A673 (cell line): ENCODE measurements at regions not wholly inside any gene's neighbourhood (a gene's known extent, or its start where the extent isn't known, plus 50 kb on each side); places are given as distances from the start of the nearest gene placed in this dataset.

Experiments
- CTCF ChIP-seq: fragments of 300-800, 200-600 bp; sonication (generic); conservative IDR thresholded peaks from 2 replicates; pipeline ENCODE4 v1.5.1; 2017; ENCODE audit warnings: low read depth, mild to moderate bottlenecking, antibody characterized with exemption, low read length, moderate library complexity, mixed read lengths
- EZH2 ChIP-seq: fragments of 200-600 bp; sonication (generic); IDR thresholded peaks from 2 replicates; pipeline ENCODE4 v1.6.1; 2017; ENCODE audit warnings: borderline replicate concordance, low read depth, mild to moderate bottlenecking, mixed read lengths, antibody characterized with exemption, low read length; ENCODE audit not compliant: poor library complexity, severe bottlenecking

- TF ChIP-seq CTCF (no peak), EZH2 (no peak)
Observed at GRCh38 chr12:71266606-71267005, 108.8 kb upstream of the TSPAN8 start.
